Esophagus squamous epithelium (tissue), 5 donors: ENCODE measurements at regions not wholly inside any gene's neighbourhood (a gene's known extent, or its start where the extent isn't known, plus 50 kb on each side); places are given as distances from the start of the nearest gene placed in this dataset.

Source experiments
- DNase-seq: peaks from one replicate; lab custom pipeline; 2025; lab: John Stamatoyannopoulos, UW
- H3K27ac ChIP-seq, 4 donors: fragments of 200-600 bp; sonication (generic); one replicate each; pipeline ENCODE4 v1.5.1; 2016 to 2019; ENCODE audit warnings: mild to moderate bottlenecking in 1 of 4
- H3K27me3 ChIP-seq, 4 donors: fragments of 200-600 bp; sonication (generic); 1 replicate in 3 of 4; 2 replicates in 1 of 4; pipeline versions ENCODE4 v1.5.1 to v1.6.0; 2017 to 2021; ENCODE audit warnings: antibody characterized with exemption in 1 of 4
- H3K36me3 ChIP-seq, 3 donors: fragments of 200-600 bp; sonication (generic); one replicate each; pipeline ENCODE4 v1.5.1; 2016 to 2019
- H3K4me1 ChIP-seq, 3 donors: fragments of 200-600 bp; sonication (generic); one replicate each; pipeline ENCODE4 v1.5.1; 2017 to 2019
- H3K4me3 ChIP-seq, 4 donors: fragments of 200-600 bp; sonication (generic); 1 replicate in 3 of 4; 2 replicates in 1 of 4; pipeline ENCODE4 v1.5.1; 2016 to 2019; ENCODE audit warnings: mild to moderate bottlenecking in 2 of 4, moderate library complexity in 1 of 4
- H3K9me3 ChIP-seq, 3 donors: fragments of 200-600 bp; sonication (generic); one replicate each; pipeline ENCODE4 v1.5.1; 2016 to 2019
- CTCF ChIP-seq, 6 experiments: fragments of 450-650 bp in 4 of 6; fragments of 200-600 bp in 2 of 6; sonication (generic) in 2 of 6; IDR thresholded peaks; one replicate each; pipeline ENCODE4 v1.5.1; 2016 to 2019; ENCODE audit warnings: antibody characterized with exemption in 6 of 6, mild to moderate bottlenecking in 4 of 6, moderate library complexity in 4 of 6
- POLR2A ChIP-seq, 4 donors: fragments of 450-650 bp; IDR thresholded peaks; one replicate each; pipeline ENCODE4 v1.6.1; 2017; ENCODE audit warnings: antibody characterized with exemption in 4 of 4, mild to moderate bottlenecking in 4 of 4, moderate library complexity in 3 of 4
- WGBS, 2 donors: methylation state at CpG; one replicate each; pipeline ENCODE4 v1.1.5; 2018; 5-methylcytosine and 5-hydroxymethylcytosine counted together
- intact Hi-C: fragments of 100-400 bp; cut with DNase I; formaldehyde crosslinking; loops from one replicate; pipeline ENCODE4 v1.15.0; 2022
- donor health status: DM: yes; HTN: yes; CAD: no.

GRCh38 chr3:176416870-176417269 is 780.4 kb downstream of the TBL1XR1 start:
- intact Hi-C loops = no loop called here
- no peak for DNase-seq
- Histone ChIP-seq H3K27ac (no peak overlapping the region), H3K27me3 (no peaks in the 10 kb centered on the region), H3K36me3 (no peaks in the 10 kb centered on the region), H3K4me1 (no peaks in the 10 kb centered on the region), H3K9me3 (no peaks in the 10 kb centered on the region), H3K4me3 (no peak overlapping the region)
- TF ChIP-seq POLR2A (IDR thresholded peaks at IDR 0.05) (no peak), CTCF (IDR thresholded peaks at IDR 0.05) (no peak)
- 73 to 76% methylated on average over 3 of the region's 3 CpGs for WGBS, 2 donors

DNA sequence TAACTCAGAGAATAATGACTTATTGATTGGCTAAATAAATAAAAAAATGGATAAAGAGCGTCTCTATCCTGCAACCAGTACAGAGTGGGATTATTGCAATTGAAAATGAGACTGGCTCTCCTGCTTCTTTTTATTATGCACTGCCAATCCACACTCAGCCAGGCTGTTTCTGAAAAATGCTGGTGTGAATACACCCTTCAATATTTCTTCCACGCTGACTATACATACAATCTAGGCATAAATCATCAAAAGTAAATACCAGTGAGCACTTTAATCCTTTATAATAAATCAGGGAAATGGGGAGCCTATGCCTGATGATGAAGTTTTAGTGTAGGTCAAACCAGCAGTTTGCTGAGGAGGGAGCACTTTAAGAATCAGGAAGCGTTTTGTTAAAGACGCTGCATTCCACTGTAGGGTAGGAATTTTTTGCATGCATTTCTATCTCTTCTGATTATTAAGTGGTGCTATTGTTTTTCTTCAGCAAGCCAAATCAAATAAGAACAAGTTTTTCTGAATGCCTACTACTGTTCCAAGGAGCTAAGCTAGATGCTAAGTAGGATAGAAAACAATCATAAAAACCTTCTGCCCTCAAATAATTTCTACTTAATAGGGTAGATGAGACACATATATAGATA is 781.5 kb downstream of the TBL1XR1 start:
- no peaks in the 10 kb centered on the region for H3K4me1 ChIP-seq
- intact Hi-C loops = no loop called here
- TF ChIP-seq POLR2A (IDR thresholded peaks at IDR 0.05) = no peak
- TF ChIP-seq CTCF (IDR thresholded peaks at IDR 0.05) = no peak
- H3K27ac ChIP-seq = no peak overlapping the region
- H3K27me3 ChIP-seq = no peaks in the 10 kb centered on the region
- H3K4me3 ChIP-seq = no peak overlapping the region
- no peak for DNase-seq
- 39 to 40% methylated on average over 4 of the region's 4 CpGs for WGBS, 2 donors
- H3K9me3 ChIP-seq = no peaks in the 10 kb centered on the region
- no peaks in the 10 kb centered on the region for H3K36me3 ChIP-seq

GRCh38 chr3:176412771-176413170 is 784.5 kb downstream of the TBL1XR1 start:
- intact Hi-C loops = no loop called here

DNA sequence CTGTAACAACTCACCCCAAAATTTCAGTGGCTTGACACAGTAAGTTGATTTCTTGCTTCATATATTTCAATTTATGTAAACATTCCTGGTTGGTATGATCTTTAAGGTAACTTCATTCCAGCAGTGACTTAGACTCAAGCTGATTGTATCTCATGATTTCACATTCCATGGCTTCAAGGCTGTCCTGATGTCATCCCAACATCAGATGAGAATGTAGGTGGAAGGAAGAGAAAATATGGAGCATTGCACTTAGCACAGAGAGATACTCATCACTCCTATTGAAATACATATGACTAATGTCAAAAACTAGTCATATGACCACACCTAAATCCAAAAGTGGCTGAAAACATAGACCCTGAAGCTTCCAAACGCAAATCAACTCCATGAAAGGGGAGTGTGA is 793.8 kb downstream of the TBL1XR1 start:
- Histone ChIP-seq H3K4me3 (no peak overlapping the region), H3K9me3 (no peaks in the 10 kb centered on the region), H3K27me3 (no peaks in the 10 kb centered on the region), H3K36me3 (no peaks in the 10 kb centered on the region), H3K4me1 (no peaks in the 10 kb centered on the region), H3K27ac (no peak overlapping the region)
- no peak for DNase-seq
- TF ChIP-seq CTCF (IDR thresholded peaks at IDR 0.05) = no peak
- no peak for TF ChIP-seq POLR2A (IDR thresholded peaks at IDR 0.05)
- intact Hi-C loops = no loop called here
- 57 to 63% methylated on average over 1 of the region's 1 CpG for WGBS, 2 donors

More at GRCh38 chr3:176412771-176413170, 784.5 kb downstream of the TBL1XR1 start:
- Histone ChIP-seq H3K36me3 (no peaks in the 10 kb centered on the region), H3K27me3 (no peaks in the 10 kb centered on the region), H3K9me3 (no peaks in the 10 kb centered on the region), H3K27ac (no peak overlapping the region), H3K4me3 (no peak overlapping the region), H3K4me1 (no peaks in the 10 kb centered on the region)
- no peak for TF ChIP-seq CTCF (IDR thresholded peaks at IDR 0.05)
- no peak for TF ChIP-seq POLR2A (IDR thresholded peaks at IDR 0.05)
- 67 to 69% methylated on average over 3 of the region's 3 CpGs for WGBS, 2 donors
- DNase-seq = no peak

DNA sequence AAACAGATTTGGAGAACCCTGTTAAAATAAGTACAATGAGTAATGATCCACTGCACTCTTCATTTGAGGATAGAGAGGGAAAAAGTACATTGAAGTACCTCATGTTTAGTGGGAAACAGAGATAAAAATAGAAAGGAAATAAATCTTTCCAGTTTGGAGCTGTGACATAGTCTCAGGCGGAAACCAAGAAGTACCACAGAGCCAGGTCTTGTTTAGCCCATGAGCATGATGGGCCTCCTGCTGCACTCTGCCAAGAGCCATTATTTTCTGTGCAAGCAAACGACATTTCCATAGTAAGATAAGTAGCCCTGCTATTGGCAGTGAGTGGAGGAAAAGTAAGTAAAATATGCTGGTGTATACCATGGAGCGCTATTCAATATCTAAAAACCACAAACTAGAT is 796.1 kb downstream of the TBL1XR1 start:
- intact Hi-C loops = no loop called here
- DNase-seq = no peak
- Histone ChIP-seq H3K27me3 (no peaks in the 10 kb centered on the region), H3K36me3 (no peaks in the 10 kb centered on the region), H3K9me3 (no peaks in the 10 kb centered on the region), H3K4me1 (no peaks in the 10 kb centered on the region), H3K4me3 (no peak overlapping the region), H3K27ac (no peak overlapping the region)
- 58 to 68% methylated on average over 3 of the region's 3 CpGs for WGBS, 2 donors
- no peak for TF ChIP-seq CTCF (IDR thresholded peaks at IDR 0.05)
- no peak for TF ChIP-seq POLR2A (IDR thresholded peaks at IDR 0.05)
